Upper lobe of left lung (tissue), 6 donors: ENCODE measurements at regions not wholly inside any gene's neighbourhood (a gene's known extent, or its start where the extent isn't known, plus 50 kb on each side); places are given as distances from the start of the nearest gene placed in this dataset.

Experiments
- ATAC-seq, 2 donors: fragments of 200-7000 bp; cut with Tn5 transposase; one replicate each; pipeline ENCODE4 v1.9.1; 2022; ENCODE audit warnings: mild to moderate bottlenecking in 2 of 2, moderate library complexity in 2 of 2; ENCODE audit not compliant: low FRiP score in 2 of 2
- DNase-seq, 2 donors: peaks; one replicate each; pipeline ENCODE4 v3.0.0-alpha.2; 2019 to 2020
- H3K27ac ChIP-seq, 4 donors: fragments of 200-600 bp; sonication (generic); one replicate each; pipeline ENCODE4 v1.5.1; 2016 to 2019
- H3K27me3 ChIP-seq, 4 donors: fragments of 200-600 bp; sonication (generic); one replicate each; pipeline ENCODE4 v1.5.1; 2017 to 2019
- H3K36me3 ChIP-seq, 4 donors: fragments of 200-600 bp; sonication (generic); one replicate each; pipeline ENCODE4 v1.5.1; 2016 to 2019
- H3K4me1 ChIP-seq, 4 donors: fragments of 200-600 bp; sonication (generic); one replicate each; pipeline ENCODE4 v1.5.1; 2018 to 2019
- H3K4me3 ChIP-seq, 4 donors: fragments of 200-600 bp; sonication (generic); one replicate each; pipeline ENCODE4 v1.5.1; 2017 to 2019; ENCODE audit warnings: mild to moderate bottlenecking in 2 of 4, moderate library complexity in 1 of 4
- H3K9me3 ChIP-seq, 4 donors: fragments of 200-600 bp; sonication (generic); one replicate each; pipeline ENCODE4 v1.5.1; 2018 to 2019
- EP300 ChIP-seq, 4 donors: sonication (generic); formaldehyde crosslinking; IDR thresholded peaks; one replicate each; pipeline ENCODE4 v1.5.1; 2017; ENCODE audit warnings: antibody characterized with exemption in 4 of 4, control low read depth in 2 of 4
- POLR2A ChIP-seq, 4 donors: fragments of 450-650 bp; IDR thresholded peaks; one replicate each; pipeline ENCODE4 v1.5.1; 2016 to 2017; ENCODE audit warnings: antibody characterized with exemption in 4 of 4, mild to moderate bottlenecking in 2 of 4
- POLR2AphosphoS5 ChIP-seq, 2 donors: sonication (generic); formaldehyde crosslinking; IDR thresholded peaks; one replicate each; pipeline ENCODE4 v1.5.1; 2017; ENCODE audit warnings: antibody characterized with exemption in 2 of 2
- WGBS, 2 donors: methylation state at CpG; one replicate each; pipeline ENCODE4 v1.1.5; 2017 to 2018; 5-methylcytosine and 5-hydroxymethylcytosine counted together
- TF ChIP-seq, protein P1 (sequence below), 6 experiments: fragments of 450-650 bp in 4 of 6; fragments of 200-600 bp in 2 of 6; sonication (generic) in 2 of 6; IDR thresholded peaks; one replicate each; pipeline ENCODE4 v1.5.1; 2016 to 2019; ENCODE audit warnings: antibody characterized with exemption in 6 of 6
- donor health status: DM: no; HTN: no; CAD: no; lungs with moderate emphysema.
- donor health status: DM: no; HTN: yes; CAD: no; lungs with severe emphysema.

DNA sequence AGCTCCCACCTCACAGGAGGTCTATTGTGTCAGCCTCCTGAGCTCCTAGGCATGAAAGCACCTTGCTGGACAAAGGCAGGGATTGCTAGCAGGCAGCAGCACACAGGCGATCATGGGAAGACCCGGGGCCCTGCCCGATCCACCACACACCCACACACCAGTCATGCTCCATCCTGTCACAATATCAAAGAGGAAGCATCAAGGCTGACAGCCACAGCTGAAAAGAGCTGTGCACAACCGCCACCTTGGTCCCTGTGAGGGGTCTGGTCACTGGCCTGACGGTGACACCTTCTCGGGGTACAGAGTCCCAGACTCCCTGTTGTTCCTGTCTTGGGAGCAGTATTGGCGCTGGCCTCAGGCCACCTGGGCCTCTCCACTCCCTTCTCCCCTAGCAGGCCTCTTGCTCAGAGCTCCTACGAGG is 89.7 kb upstream of the RET start:
- DNase-seq: peak in 1 of 2 donors; percentile 40
- no peak overlapping the region for H3K27ac ChIP-seq
- H3K9me3 ChIP-seq: no peaks in the 10 kb centered on the region
- H3K4me1 ChIP-seq: no peaks in the 10 kb centered on the region
- no peak overlapping the region for H3K4me3 ChIP-seq
- 62 to 68% methylated on average over 2 to 8 of the region's 8 CpGs for WGBS, 2 donors
- H3K36me3 ChIP-seq: no peaks in the 10 kb centered on the region
- H3K27me3 ChIP-seq: no peaks in the 10 kb centered on the region
- TF ChIP-seq POLR2AphosphoS5 (IDR thresholded peaks at IDR 0.05) (no peak), POLR2A (IDR thresholded peaks at IDR 0.05) (no peak), EP300 (IDR thresholded peaks at IDR 0.05) (no peak)
- TF ChIP-seq, protein P1, sequence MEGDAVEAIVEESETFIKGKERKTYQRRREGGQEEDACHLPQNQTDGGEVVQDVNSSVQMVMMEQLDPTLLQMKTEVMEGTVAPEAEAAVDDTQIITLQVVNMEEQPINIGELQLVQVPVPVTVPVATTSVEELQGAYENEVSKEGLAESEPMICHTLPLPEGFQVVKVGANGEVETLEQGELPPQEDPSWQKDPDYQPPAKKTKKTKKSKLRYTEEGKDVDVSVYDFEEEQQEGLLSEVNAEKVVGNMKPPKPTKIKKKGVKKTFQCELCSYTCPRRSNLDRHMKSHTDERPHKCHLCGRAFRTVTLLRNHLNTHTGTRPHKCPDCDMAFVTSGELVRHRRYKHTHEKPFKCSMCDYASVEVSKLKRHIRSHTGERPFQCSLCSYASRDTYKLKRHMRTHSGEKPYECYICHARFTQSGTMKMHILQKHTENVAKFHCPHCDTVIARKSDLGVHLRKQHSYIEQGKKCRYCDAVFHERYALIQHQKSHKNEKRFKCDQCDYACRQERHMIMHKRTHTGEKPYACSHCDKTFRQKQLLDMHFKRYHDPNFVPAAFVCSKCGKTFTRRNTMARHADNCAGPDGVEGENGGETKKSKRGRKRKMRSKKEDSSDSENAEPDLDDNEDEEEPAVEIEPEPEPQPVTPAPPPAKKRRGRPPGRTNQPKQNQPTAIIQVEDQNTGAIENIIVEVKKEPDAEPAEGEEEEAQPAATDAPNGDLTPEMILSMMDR (IDR thresholded peaks at IDR 0.05): no peak
- ATAC-seq: peak in 1 of 2 donors; percentile 25

DNA sequence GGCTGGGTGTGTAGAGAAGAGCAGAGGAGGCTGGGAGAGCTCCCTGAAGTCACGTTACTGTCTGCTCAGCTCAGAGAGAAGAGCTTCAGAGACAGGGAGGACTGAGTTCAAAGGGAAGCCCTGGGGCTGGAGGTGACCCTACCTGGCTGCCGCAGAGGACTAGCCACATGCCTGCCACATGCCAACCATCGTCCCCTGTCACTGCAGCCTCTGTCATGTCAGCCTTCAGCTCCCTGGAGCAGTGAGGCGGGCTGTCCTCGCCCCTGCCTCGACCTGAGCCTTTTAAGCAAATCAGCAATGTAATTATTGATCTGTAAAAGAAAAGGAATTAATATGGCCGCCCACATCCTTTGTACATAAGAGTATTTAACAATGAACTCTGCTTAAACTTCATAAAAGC is 89.3 kb upstream of the RET start:
- no peak overlapping the region for H3K27ac ChIP-seq
- H3K4me1 ChIP-seq: no peaks in the 10 kb centered on the region
- DNase-seq (no peak), ATAC-seq (no peak)
- H3K4me3 ChIP-seq: no peak overlapping the region
- no peaks in the 10 kb centered on the region for H3K27me3 ChIP-seq
- 81 to 92% methylated on average over 7 of the region's 7 CpGs for WGBS, 2 donors
- no peaks in the 10 kb centered on the region for H3K36me3 ChIP-seq
- no peaks in the 10 kb centered on the region for H3K9me3 ChIP-seq
- TF ChIP-seq, protein P1 (IDR thresholded peaks at IDR 0.05): no peak
- no peak for TF ChIP-seq EP300 (IDR thresholded peaks at IDR 0.05)
- no peak for TF ChIP-seq POLR2A (IDR thresholded peaks at IDR 0.05)
- no peak for TF ChIP-seq POLR2AphosphoS5 (IDR thresholded peaks at IDR 0.05)

DNA sequence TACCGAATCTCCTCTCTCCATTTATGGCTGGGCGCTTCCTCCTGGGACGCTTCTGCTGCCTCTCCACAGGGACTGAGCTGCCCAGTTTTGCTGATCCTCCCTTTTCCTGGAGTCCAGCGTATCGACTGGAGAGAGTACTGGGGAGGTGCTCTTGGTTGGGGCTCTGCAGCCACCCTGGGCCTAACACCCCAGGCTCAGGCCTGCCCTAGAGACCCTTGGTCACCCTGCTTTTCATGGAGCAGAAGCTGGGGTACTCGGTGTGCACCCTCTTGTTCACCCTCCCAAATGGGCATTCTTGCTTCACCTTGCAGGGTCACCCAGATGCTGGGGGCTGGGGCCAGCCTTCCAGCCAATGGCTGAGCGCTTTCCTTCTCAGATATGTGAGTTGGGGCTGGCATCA is 88.8 kb upstream of the RET start:
- ATAC-seq: no peak
- no peak overlapping the region for H3K27ac ChIP-seq
- H3K36me3 ChIP-seq: no peaks in the 10 kb centered on the region
- H3K4me3 ChIP-seq: no peak overlapping the region
- H3K9me3 ChIP-seq: no peaks in the 10 kb centered on the region
- TF ChIP-seq POLR2AphosphoS5 (IDR thresholded peaks at IDR 0.05): no peak
- TF ChIP-seq, protein P1 (IDR thresholded peaks at IDR 0.05): no peak
- no peak for TF ChIP-seq EP300 (IDR thresholded peaks at IDR 0.05)
- TF ChIP-seq POLR2A (IDR thresholded peaks at IDR 0.05): no peak
- no peaks in the 10 kb centered on the region for H3K27me3 ChIP-seq
- DNase-seq: no peak
- WGBS, 2 donors: 82 to 92% methylated on average over 5 to 7 of the region's 7 CpGs
- no peaks in the 10 kb centered on the region for H3K4me1 ChIP-seq

DNA sequence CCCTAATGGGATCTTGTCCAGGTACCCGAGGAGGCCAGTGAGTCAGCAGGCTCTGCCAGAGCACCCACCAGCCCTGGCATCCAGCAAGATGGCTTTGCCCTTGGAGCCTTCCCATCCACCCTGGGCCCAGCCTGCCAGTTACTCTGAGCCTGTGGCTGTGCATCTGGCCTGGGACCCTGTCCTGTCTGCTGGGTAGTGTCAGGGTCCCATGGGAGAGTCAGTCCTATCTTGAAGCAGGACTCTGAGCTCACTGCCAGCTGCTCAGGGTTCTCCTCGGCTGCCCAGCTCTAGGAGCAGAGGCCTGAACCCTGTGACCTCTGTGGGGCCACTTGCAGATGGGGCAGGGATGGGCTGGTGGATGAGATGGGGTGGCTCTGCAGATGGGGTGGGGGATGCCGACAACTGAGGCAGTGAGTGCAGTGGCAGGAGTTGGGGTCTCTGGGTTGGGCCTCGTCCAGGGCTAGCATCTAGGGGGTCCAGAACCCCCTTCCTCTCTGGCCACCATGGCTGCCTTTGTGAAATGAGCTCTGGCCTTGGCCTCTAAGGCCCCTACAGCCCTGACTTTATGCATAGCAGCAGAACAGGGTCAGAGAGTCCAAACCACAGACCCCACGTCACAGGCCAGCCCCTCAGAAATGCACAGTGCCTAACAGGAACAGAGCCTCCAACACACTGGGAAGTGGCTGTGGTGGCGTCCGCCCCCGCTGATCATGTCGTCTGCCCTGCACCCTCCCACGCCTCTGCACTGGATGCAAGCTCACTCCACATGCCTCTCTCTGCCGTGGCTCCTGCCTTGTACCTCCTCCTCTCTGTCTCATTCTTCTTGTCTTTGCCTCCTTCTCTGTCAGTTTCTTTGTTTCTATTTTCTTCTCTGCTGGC is 88.1 kb upstream of the RET start:
- peak in 1 of 2 donors; percentile 35 for ATAC-seq
- TF ChIP-seq POLR2AphosphoS5 (IDR thresholded peaks at IDR 0.05): no peak
- TF ChIP-seq EP300 (IDR thresholded peaks at IDR 0.05): no peak
- TF ChIP-seq POLR2A (IDR thresholded peaks at IDR 0.05): no peak
- TF ChIP-seq, protein P1 (IDR thresholded peaks at IDR 0.05): no peak
- 58 to 71% methylated on average over 9 to 11 of the region's 11 CpGs for WGBS, 2 donors

More for the DNA sequence above, 88.1 kb upstream of the RET start:
- H3K27ac ChIP-seq: no peak overlapping the region
- no peaks in the 10 kb centered on the region for H3K4me1 ChIP-seq
- no peak overlapping the region for H3K4me3 ChIP-seq
- H3K9me3 ChIP-seq: no peaks in the 10 kb centered on the region
- peak in 1 of 2 donors; percentile 39 for DNase-seq
- no peaks in the 10 kb centered on the region for H3K36me3 ChIP-seq
- H3K27me3 ChIP-seq: no peaks in the 10 kb centered on the region
